GM12878 (cell line): ENCODE measurements at regions not wholly inside any gene's neighbourhood (a gene's known extent, or its start where the extent isn't known, plus 50 kb on each side); places are given as distances from the start of the nearest gene placed in this dataset.

Experiments used
- ATAC-seq: fragments of 200-7000 bp; cut with Tn5 transposase; 3 replicates; pipeline ENCODE4 v1.9.1; 2020; ENCODE audit warnings: mild to moderate bottlenecking, moderate library complexity
- BruUV-seq: library from RNA; stranded (reverse); fragments of 400-500 nt; replicated peaks from 2 replicates; lab custom pipeline; 2021; lab: Mats Ljungman, UMichigan
- CTCF ChIA-PET: fragments of 300-600 bp; sonication (Branson Sonifier 250); formaldehyde crosslinking; extraction: SDS; loops from one replicate; lab custom pipeline; 2021; ENCODE audit warnings: inconsistent platforms; lab: Yijun Ruan, JAX
- POLR2A ChIA-PET: fragments of 350-600 bp; formaldehyde crosslinking; extraction: SDS; loops from one replicate; lab custom pipeline; 2021; ENCODE audit warnings: inconsistent platforms; lab: Charles Lee
- RAD21 ChIA-PET: fragments of 300-600 bp; sonication (Branson Sonifier 250); formaldehyde crosslinking; loops from one replicate; lab custom pipeline; 2023; ENCODE audit warnings: antibody characterized with exemption; ENCODE audit not compliant: unreplicated experiment; lab: Charles Lee
- SMC1A ChIA-PET: fragments of 300-600 bp; sonication (Branson Sonifier 250); formaldehyde crosslinking; loops from one replicate; lab custom pipeline; 2023; ENCODE audit not compliant: unreplicated experiment, uncharacterized antibody; lab: Charles Lee
- DNase-seq: peaks from one replicate; pipeline ENCODE4 v3.0.0-alpha.2; 2011; ENCODE audit warnings: low read depth, low spot score
- FAIRE-seq: peaks from 3 replicates; lab custom pipeline; 2011; peaks lifted over from hg19 to GRCh38; lab: Jason Lieb, UNC
- H2AFZ ChIP-seq: 2 replicates; pipeline ENCODE4 v1.6.0; 2011; ENCODE audit warnings: low read depth, low read length, control low read depth; ENCODE audit not compliant: control insufficient read depth
- H3K27ac ChIP-seq: 2 replicates; pipeline ENCODE4 v1.5.1; 2011; ENCODE audit warnings: control low read depth; ENCODE audit not compliant: control insufficient read depth, insufficient read depth
- H3K27me3 ChIP-seq, 2 experiments: replicated peaks in 1 of 2; 2 replicates each; pipeline versions ENCODE4 v1.6.0 to v1.6.1; 2011; ENCODE audit warnings: low read length in 1 of 2; ENCODE audit not compliant: control insufficient read depth in 2 of 2, insufficient read depth in 2 of 2
- H3K36me3 ChIP-seq, 2 experiments: 2 replicates each; pipeline ENCODE4 v1.5.1; 2011; ENCODE audit warnings: low read length in 1 of 2; ENCODE audit not compliant: control insufficient read depth in 2 of 2, insufficient read depth in 2 of 2
- H3K4me1 ChIP-seq: 2 replicates; pipeline ENCODE4 v1.6.1; 2011; ENCODE audit warnings: mild to moderate bottlenecking, low read length, moderate library complexity, mixed read lengths; ENCODE audit not compliant: control insufficient read depth, insufficient read depth
- H3K4me2 ChIP-seq: 2 replicates; pipeline ENCODE4 v1.6.0; 2011; ENCODE audit warnings: control low read depth; ENCODE audit not compliant: control insufficient read depth, insufficient read depth
- H3K4me3 ChIP-seq: fragments of 200-600 bp; sonication (generic); 2 replicates; pipeline ENCODE4 v1.5.1; 2016
- H3K79me2 ChIP-seq: 2 replicates; pipeline ENCODE4 v1.6.0; 2011; ENCODE audit warnings: low read length; ENCODE audit not compliant: control insufficient read depth, insufficient read depth
- H3K9ac ChIP-seq: 2 replicates; pipeline ENCODE4 v1.8.0; 2011; ENCODE audit warnings: low read length, control low read depth, mixed read lengths; ENCODE audit not compliant: control insufficient read depth, insufficient read depth
- H3K9me3 ChIP-seq: replicated peaks from 3 replicates; pipeline ENCODE4 v1.5.1; 2011; ENCODE audit warnings: mild to moderate bottlenecking, low read length; ENCODE audit not compliant: control insufficient read depth, insufficient read depth
- H4K20me1 ChIP-seq: 2 replicates; pipeline ENCODE4 v1.6.0; 2011; ENCODE audit not compliant: control insufficient read depth, insufficient read depth
- CTCF ChIP-seq, 3 experiments: IDR thresholded peaks in 2 of 3; conservative IDR thresholded peaks in 1 of 3; 2 replicates each; pipeline ENCODE4 v1.5.1; 2011; ENCODE audit warnings: low read depth in 3 of 3, low read length in 3 of 3, mild to moderate bottlenecking in 3 of 3, control low read depth in 2 of 3, moderate library complexity in 2 of 3, inconsistent platforms in 1 of 3, mixed read lengths in 1 of 3; ENCODE audit not compliant: control insufficient read depth in 2 of 3, insufficient read depth in 1 of 3; ENCODE audit errors: extremely low read depth in 1 of 3
- RAD51 ChIP-seq: fragments of 450-650 bp; IDR thresholded peaks from 2 replicates; pipeline ENCODE4 v1.6.1; 2016; ENCODE audit warnings: moderate library complexity, mild to moderate bottlenecking, inconsistent platforms
- ZNF274 ChIP-seq: IDR thresholded peaks from one replicate; pipeline ENCODE4 v1.8.0; 2011; ENCODE audit not compliant: insufficient read length, insufficient read depth
- WGBS: methylation state at CpG from one replicate; pipeline ENCODE4 v1.1.6; 2016; ENCODE audit warnings: low lambda C conversion rate; ENCODE audit not compliant: insufficient replicate concordance, insufficient coverage; ENCODE audit errors: missing lambda C conversion rate; 5-methylcytosine and 5-hydroxymethylcytosine counted together
- in situ Hi-C: fragments of 300-500 bp; cut with MboI; formaldehyde crosslinking; loops from 9 replicates; pipeline ENCODE4 v1.14.3; 2018; ENCODE audit warnings: mixed read lengths
- intact Hi-C: fragments of 100-400 bp; cut with micrococcal nuclease; formaldehyde crosslinking; loops from one replicate; pipeline ENCODE4 v1.14.2; 2022; ENCODE audit not compliant: unreplicated experiment

DNA sequence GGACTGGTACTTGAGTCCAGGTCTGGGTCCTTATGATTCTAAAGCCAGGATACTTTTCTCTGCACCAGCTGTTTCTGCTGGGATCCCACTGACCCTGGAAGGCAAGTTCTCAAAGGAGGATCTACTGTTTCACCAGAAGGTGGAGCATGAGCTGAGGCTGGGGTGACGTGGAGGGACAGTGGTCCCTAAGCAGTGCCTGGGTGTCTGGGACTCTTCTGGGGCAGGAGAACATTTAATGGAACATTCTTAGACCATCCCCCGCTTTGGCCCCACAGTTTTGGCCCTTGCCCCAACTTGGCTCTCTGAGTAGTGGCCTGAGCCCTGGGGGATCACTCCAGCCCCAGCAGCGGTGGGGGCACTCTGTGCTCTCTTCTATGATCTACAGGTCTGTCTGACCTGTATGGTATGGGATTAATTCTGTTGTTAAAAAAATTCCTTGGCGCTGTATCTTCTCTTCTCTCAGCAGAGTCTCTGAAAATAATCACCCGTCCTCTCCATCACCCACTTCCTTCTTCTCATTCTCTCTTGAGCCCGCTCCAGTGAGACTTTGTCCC, 60.3 kb upstream of the CSF3R start:
- no peak for FAIRE-seq
- WGBS, result 17% methylated on average over 6 of the region's 6 CpGs
- Histone ChIP-seq H3K79me2 (no peaks in the 10 kb centered on the region), H4K20me1 (no peaks in the 10 kb centered on the region), H3K4me1 (no peaks in the 10 kb centered on the region), H3K9me3 (no peaks in the 10 kb centered on the region), H2AFZ (no peak overlapping the region), H3K9ac (no peak overlapping the region), H3K4me2 (no peak overlapping the region), H3K27me3 (no peaks in the 10 kb centered on the region), H3K4me3 (no peak overlapping the region), H3K27ac (no peak overlapping the region), H3K36me3 (no peaks in the 10 kb centered on the region)
- no peak for TF ChIP-seq RAD51
- no peak for TF ChIP-seq ZNF274
- TF ChIP-seq CTCF (IDR thresholded peaks at IDR 0.05 in 2 of 3, conservative IDR thresholded peaks at IDR 0.05 in 1 of 3; ENCODE audit: control insufficient read depth in 2 of 3, extremely low read depth in 1 of 3, insufficient read depth in 1 of 3, low read depth in 3 of 3, low read length in 3 of 3), result peak in 2 of 3 experiments; percentile 9 to 14; a peak in 1 of 6 replicates
- SMC1A ChIA-PET, result no interaction called here
- intact Hi-C loops (no loop called here), in situ Hi-C loops (no loop called here)
- ATAC-seq, result peak; percentile 47; the same call in 2 of the 3 replicates
- POLR2A ChIA-PET, result no interaction called here
- no peak for DNase-seq
- no TSS peak for BruUV-seq
- RAD21 ChIA-PET, result no interaction called here
- CTCF ChIA-PET, result interaction anchor here (1.0 to 1.6 kb wide), 2 partner anchors 10 kb away, joined by 3 to 5 read pairs; no protein-coding TSS in a partner anchor
